ENCODE measurements at regions not wholly inside any gene's neighbourhood (a gene's known extent, or its start where the extent isn't known, plus 50 kb on each side); places are given as distances from the start of the nearest gene placed in this dataset.

- TF ChIP-seq CTCF (conservative IDR thresholded peaks at IDR 0.05; ENCODE audit: low read length) = no peak
- TF ChIP-seq EZH2phosphoT487 (IDR thresholded peaks at IDR 0.05; ENCODE audit: borderline replicate concordance) = no peak
These were observed 61.0 kb upstream of the NEK6 start for GRCh38 chr9:124196814-124197176.
